ENCODE measurements at regions not wholly inside any gene's neighbourhood (a gene's known extent, or its start where the extent isn't known, plus 50 kb on each side); places are given as distances from the start of the nearest gene placed in this dataset.
A peak's percentile ranks its signal among the peaks of the same experiment; 100 is the strongest.
"Not testable (repeated sequence)": the region's sequence is repeated elsewhere in the genome, so short reads cannot be mapped to it uniquely, and the experiment has no call there.

- DNase-seq = no peak
These were observed 749.4 kb downstream of the SOCS6 start for GRCh38 chr18:71038196-71038595.

GRCh38 chr18:71036783-71037182, 747.9 kb downstream of the SOCS6 start:
- DNase-seq = no peak

- DNase-seq = not testable (repeated sequence)
These were observed 742.7 kb downstream of the SOCS6 start for GRCh38 chr18:71031296-71032191.

DNA sequence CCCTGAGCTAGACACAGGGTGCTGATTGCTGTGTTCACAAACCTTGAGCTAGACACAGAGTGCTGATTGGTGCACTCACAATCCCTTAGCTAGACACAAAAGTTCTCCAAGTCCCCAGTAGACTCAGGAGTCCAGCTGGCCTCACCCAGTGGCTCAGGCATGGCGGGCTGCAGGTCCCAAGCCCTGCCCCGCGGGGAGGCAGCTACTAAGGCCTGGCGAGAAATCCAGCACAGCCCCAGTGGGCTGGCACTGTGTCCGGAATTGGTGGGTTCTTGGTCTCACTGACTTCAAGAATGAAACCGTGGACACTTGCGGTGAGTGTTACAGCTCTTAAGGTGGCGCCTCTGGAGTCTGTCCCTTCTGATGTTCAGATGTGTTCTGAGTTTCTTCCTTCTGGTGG, 741.2 kb downstream of the SOCS6 start:
- DNase-seq = not testable (repeated sequence)

- DNase-seq = no peak
These were observed 739.5 kb downstream of the SOCS6 start for GRCh38 chr18:71028285-71028762.

DNA sequence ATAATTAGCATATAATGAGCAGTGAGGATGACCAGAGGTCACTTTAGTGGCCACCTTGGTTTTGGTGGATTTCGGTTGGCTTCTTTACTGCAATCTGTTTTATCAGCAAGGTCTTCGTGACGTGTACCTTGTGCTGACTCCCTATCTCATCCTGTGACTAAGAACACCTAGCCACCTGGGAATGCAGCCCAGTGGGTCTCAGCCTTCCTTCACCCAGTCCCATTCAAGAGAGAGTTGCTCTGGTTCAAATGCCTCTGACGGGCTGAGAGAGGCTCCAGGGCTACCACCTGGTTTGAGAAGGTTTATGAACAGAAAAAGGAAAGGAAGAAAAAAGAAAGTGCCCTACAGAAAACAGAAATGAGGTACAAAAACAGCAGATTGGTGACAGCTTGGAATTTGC, 738.7 kb downstream of the SOCS6 start:
- DNase-seq = no peak

GRCh38 chr18:71025505-71026225, 736.8 kb downstream of the SOCS6 start:
- DNase-seq = no peak

GRCh38 chr18:71022389-71022788, 733.5 kb downstream of the SOCS6 start:
- DNase-seq = no peak

GRCh38 chr18:71021030-71021362, 732.2 kb downstream of the SOCS6 start:
- no peak for DNase-seq

DNA sequence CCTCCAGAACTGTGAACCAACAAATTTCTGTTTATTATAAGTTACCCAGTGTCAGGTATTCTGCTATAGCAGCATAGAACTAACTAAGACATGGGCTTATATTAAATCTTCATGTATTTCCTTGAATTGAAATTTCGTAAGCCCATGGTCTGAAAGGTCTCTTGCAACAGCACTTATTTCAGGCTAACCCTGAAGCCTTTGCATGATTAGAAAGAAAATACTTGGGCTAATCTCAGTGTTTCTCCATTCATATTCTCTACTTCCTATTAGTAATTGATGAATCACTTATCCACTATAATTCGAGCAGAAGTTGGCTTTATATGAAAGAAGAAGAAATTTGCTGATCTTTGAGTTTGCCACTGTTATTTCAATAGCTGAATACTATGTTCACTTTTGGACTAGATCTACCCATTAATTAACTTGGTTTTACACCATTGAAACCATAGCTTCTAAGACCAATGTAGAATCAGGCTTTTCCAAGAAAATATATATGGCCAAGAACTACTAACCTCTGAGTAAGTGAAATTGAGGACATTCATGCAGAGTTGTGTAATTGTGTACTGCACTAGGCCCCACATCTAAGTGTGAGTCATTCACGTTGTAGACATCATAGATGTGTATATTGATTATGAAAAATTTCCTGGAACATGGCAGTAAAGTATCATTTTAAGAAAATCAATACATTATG, 731.6 kb downstream of the SOCS6 start:
- DNase-seq = no peak

GRCh38 chr18:71018816-71019215, 730.0 kb downstream of the SOCS6 start:
- no peak for DNase-seq

DNA sequence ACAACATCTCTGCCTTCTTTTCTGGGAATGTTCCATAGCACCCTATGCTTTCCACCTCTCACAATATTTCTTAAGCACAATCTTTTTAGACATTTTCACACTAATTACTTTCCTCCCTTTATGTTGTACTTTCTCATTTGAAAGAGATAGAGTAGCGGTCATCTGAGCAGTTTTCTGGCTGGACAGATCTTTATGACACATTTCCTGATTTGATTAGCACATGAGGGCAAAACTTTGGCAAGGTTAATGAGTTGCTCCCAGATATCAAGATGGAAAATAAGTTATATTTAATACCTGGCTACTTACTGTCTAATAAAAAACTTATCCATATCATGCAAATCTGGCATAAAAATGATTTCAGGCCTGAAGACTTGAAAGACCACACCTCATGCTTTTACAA, 723.9 kb downstream of the SOCS6 start:
- DNase-seq = no peak

DNA sequence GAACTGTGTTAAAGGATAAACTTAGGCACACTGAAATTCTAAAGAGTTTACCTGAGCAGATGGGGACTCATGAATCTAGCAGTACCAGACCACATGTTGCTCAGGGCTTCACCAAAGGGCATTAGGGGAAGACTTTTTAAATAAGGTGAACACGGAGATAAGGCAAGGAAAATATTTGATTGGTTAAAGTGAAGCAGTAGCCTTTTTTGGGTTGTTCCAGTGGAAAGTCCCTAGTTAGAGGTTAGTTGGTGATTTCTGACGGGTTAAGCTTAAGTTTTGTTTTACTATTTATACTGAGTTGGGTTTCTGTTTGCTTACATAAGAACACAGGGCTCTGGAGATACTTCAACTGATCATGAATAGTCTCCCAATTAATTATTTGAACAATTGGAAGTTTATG, 722.5 kb downstream of the SOCS6 start:
- no peak for DNase-seq

GRCh38 chr18:71008257-71008656, 719.4 kb downstream of the SOCS6 start:
- DNase-seq = no peak

- DNase-seq = no peak
These were observed 712.8 kb downstream of the SOCS6 start for GRCh38 chr18:71001597-71001996.

- DNase-seq = no peak
These were observed 709.6 kb downstream of the SOCS6 start for GRCh38 chr18:70998490-70998889.

DNA sequence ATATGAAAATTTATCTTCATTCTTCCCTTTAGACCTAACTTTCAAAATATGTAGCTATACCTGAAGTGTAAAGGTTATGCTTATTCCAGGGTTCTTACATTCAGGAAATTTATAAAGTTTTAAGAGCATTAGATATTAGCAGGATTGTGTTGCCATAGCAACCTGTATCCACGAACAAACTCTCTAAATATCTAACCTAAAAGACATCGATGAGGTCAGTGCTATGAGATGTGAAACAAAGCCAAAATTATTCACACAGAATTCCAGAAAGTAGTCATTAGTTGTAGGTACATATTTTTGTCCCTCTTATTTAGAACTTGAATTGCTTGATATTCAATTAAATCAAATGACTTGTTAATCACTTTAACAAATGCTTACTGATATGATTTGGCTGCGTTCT, 705.3 kb downstream of the SOCS6 start:
- DNase-seq = no peak

- no peak for DNase-seq
These were observed 702.7 kb downstream of the SOCS6 start for GRCh38 chr18:70991577-70991976.

DNA sequence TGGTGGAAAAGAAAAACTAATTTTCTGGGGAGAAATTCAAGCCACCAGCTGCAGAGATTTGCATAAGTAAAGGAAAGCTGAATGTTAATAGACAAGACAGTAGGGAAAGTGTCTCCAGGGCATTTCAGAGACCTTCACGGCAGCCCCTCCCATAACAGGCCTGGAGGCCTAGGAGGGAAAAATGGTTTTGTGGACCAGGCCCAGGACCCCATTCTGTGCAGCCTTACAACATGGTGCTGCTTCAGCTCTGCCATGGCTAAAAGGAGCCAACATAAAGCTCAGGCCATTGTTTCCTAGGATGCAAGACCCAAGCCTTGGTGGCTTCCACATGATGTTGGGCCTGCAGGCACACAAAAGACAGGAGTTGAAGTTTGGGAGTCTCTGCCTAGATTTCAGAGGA, 697.1 kb downstream of the SOCS6 start:
- DNase-seq = no peak

DNA sequence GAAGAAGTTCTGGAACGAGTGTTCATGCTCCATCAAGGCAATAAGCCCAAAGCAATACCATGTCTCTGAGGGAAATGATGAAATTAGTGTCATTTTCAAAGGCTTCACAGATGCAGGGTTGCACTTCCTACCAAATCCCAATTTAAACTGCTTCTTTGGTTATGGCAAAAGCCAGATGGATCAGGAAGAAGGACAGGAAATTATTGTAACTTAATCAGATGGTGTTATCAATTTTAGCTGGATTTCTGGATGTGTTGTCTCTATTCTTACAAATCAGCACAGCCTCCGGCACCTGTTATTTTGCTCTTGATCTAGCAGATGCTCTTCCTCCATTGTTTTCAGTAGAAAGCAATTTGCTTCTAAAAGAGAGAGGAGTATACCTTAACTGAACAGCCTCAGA, 693.4 kb downstream of the SOCS6 start:
- DNase-seq = no peak

GRCh38 chr18:70981400-70982140, 692.7 kb downstream of the SOCS6 start:
- peak; percentile 39 for DNase-seq

- DNase-seq = no peak
These were observed 684.8 kb downstream of the SOCS6 start for GRCh38 chr18:70973626-70974025.

GRCh38 chr18:70966419-70966818, 677.6 kb downstream of the SOCS6 start:
- DNase-seq = no peak

Data from NCI-H510A (cell line).